Forelimb muscle (tissue), 1 donor: ENCODE measurements at regions not wholly inside any gene's neighbourhood (a gene's known extent, or its start where the extent isn't known, plus 50 kb on each side); places are given as distances from the start of the nearest gene placed in this dataset.

Experiments used
- DNase-seq: peaks from one replicate; pipeline ENCODE4 v3.0.0-alpha.2; 2013; ENCODE audit warnings: low read depth

GRCh38 chr13:34618654-34619053, 323.4 kb upstream of the NBEA start:
- no peak for DNase-seq

- no peak for DNase-seq
These were observed 322.7 kb upstream of the NBEA start for GRCh38 chr13:34619326-34619725.

- DNase-seq: no peak
These were observed 321.8 kb upstream of the NBEA start for GRCh38 chr13:34620074-34620850.

- DNase-seq: no peak
These were observed 321.2 kb upstream of the NBEA start for GRCh38 chr13:34620862-34621261.

GRCh38 chr13:34623331-34623730, 318.7 kb upstream of the NBEA start:
- no peak for DNase-seq

GRCh38 chr13:34627509-34628208, 314.4 kb upstream of the NBEA start:
- DNase-seq: no peak

- no peak for DNase-seq
These were observed 313.8 kb upstream of the NBEA start for GRCh38 chr13:34628209-34628682.

GRCh38 chr13:34634448-34634847, 307.6 kb upstream of the NBEA start:
- no peak for DNase-seq

- DNase-seq: no peak
These were observed 304.9 kb upstream of the NBEA start for GRCh38 chr13:34637138-34637537.

- no peak for DNase-seq
These were observed 304.4 kb upstream of the NBEA start for GRCh38 chr13:34637636-34638035.

GRCh38 chr13:34638897-34639296, 303.2 kb upstream of the NBEA start:
- DNase-seq: no peak

- DNase-seq: no peak
These were observed 301.7 kb upstream of the NBEA start for GRCh38 chr13:34640179-34640992.

GRCh38 chr13:34640993-34641330, 301.1 kb upstream of the NBEA start:
- DNase-seq: no peak

GRCh38 chr13:34647379-34648150, 294.5 kb upstream of the NBEA start:
- no peak for DNase-seq

GRCh38 chr13:34654203-34654602, 287.9 kb upstream of the NBEA start:
- DNase-seq: no peak

GRCh38 chr13:34654647-34655046, 287.4 kb upstream of the NBEA start:
- no peak for DNase-seq

- no peak for DNase-seq
These were observed 286.5 kb upstream of the NBEA start for GRCh38 chr13:34655554-34655953.

GRCh38 chr13:34657716-34658115, 284.4 kb upstream of the NBEA start:
- no peak for DNase-seq

GRCh38 chr13:34667286-34668218, 274.5 kb upstream of the NBEA start:
- no peak for DNase-seq

GRCh38 chr13:34671137-34671536, 270.9 kb upstream of the NBEA start:
- peak; percentile 41 for DNase-seq

GRCh38 chr13:34672631-34673030, 269.4 kb upstream of the NBEA start:
- no peak for DNase-seq
